ENCODE measurements at regions not wholly inside any gene's neighbourhood (a gene's known extent, or its start where the extent isn't known, plus 50 kb on each side); places are given as distances from the start of the nearest gene placed in this dataset.

- H4K8ac ChIP-seq (ENCODE audit: low read depth in 2 of 2, low read length in 2 of 2), result no peak overlapping the region
- H3K9ac ChIP-seq (ENCODE audit: low read depth, low read length), result no peak overlapping the region
- ATAC-seq (ENCODE audit: low read depth) (no peak), DNase-seq (no peak)
- no peak overlapping the region for H3K27ac ChIP-seq (ENCODE audit: insufficient read depth, low read length)
- H2BK20ac ChIP-seq (ENCODE audit: low read depth, low read length), result no peak overlapping the region
- no peaks in the 10 kb centered on the region for H3K4me1 ChIP-seq (ENCODE audit: control insufficient read depth, insufficient read depth, low read length)
- in situ Hi-C loops (cut with MboI; ENCODE audit: low sequenced_read_pairs) (no loop called here), intact Hi-C loops (cut with micrococcal nuclease) (no loop called here), dilution Hi-C loops (cut with HindIII; ENCODE audit: low sequenced_read_pairs, unreplicated experiment) (no loop called here)
- H3K14ac ChIP-seq (replicated peaks; ENCODE audit: low read depth, low read length), result no peak overlapping the region
- H3K9me1 ChIP-seq (ENCODE audit: insufficient read depth, low read length), result no peaks in the 10 kb centered on the region
- no TSS peak for BruUV-seq (replicated peaks)
- no peak overlapping the region for H3K56ac ChIP-seq (ENCODE audit: extremely low read depth, insufficient read depth, low read length)
- H2AK5ac ChIP-seq (ENCODE audit: low read depth, low read length), result no peak overlapping the region
- no peak overlapping the region for H3K23ac ChIP-seq (ENCODE audit: low read depth, low read length)
- no peak overlapping the region for H2BK5ac ChIP-seq (ENCODE audit: low read depth, low read length, poor library complexity, severe bottlenecking)
- H3K79me1 ChIP-seq (ENCODE audit: low read depth in 1 of 2, low read length in 2 of 2), result no peaks in the 10 kb centered on the region
- POLR2A ChIA-PET (ENCODE audit: unreplicated experiment), result no interaction called here
- H4K20me1 ChIP-seq (ENCODE audit: insufficient read depth, low read length), result no peaks in the 10 kb centered on the region
- no peak overlapping the region for H4K91ac ChIP-seq (ENCODE audit: insufficient read depth, low read depth, low read length)
- CTCF ChIA-PET, result no interaction called here
- H2BK120ac ChIP-seq (ENCODE audit: low read depth, low read length), result no peak overlapping the region
- no peak overlapping the region for H3K4ac ChIP-seq (ENCODE audit: low read depth, low read length)
- no peak overlapping the region for H4K5ac ChIP-seq (ENCODE audit: low read depth, low read length)
- WGBS, 2 experiments (ENCODE audit: extremely low coverage in 2 of 2, insufficient read length in 1 of 2), result 62% methylated on average over 2 of the region's 4 CpGs; no CpG with 5 or more reads in 1 of the 2 experiments
- H3K18ac ChIP-seq (ENCODE audit: low read depth, low read length), result no peak overlapping the region
- no peak overlapping the region for H2AK9ac ChIP-seq (replicated peaks; ENCODE audit: low read depth, low read length, poor library complexity)
- no peak overlapping the region for H3K4me2 ChIP-seq (ENCODE audit: low read depth, low read length)
- H2AFZ ChIP-seq (replicated peaks; ENCODE audit: low read length, poor library complexity), result no peak overlapping the region
- H2BK15ac ChIP-seq (ENCODE audit: low read depth, low read length), result no peak overlapping the region
- H3K9me3 ChIP-seq (ENCODE audit: control insufficient read depth, insufficient read depth, low read length), result no peaks in the 10 kb centered on the region
- TF ChIP-seq MAFK (IDR thresholded peaks at IDR 0.05; ENCODE audit: low read depth, low read length) (no peak), POLR2A (IDR thresholded peaks at IDR 0.05; ENCODE audit: low read depth, low read length) (no peak), RCOR1 (IDR thresholded peaks at IDR 0.05; ENCODE audit: insufficient replicate concordance, low read length) (no peak), ELK1 (IDR thresholded peaks at IDR 0.05; ENCODE audit: borderline replicate concordance, low read depth, low read length) (no peak), BHLHE40 (IDR thresholded peaks at IDR 0.05; ENCODE audit: low read depth, low read length) (no peak), RAD21 (IDR thresholded peaks at IDR 0.05; ENCODE audit: low read length) (no peak), CTCF (conservative IDR thresholded peaks at IDR 0.05; ENCODE audit: low read depth, low read length) (no peak), USF2 (IDR thresholded peaks at IDR 0.05; ENCODE audit: low read depth, low read length) (no peak), NFE2L2 (IDR thresholded peaks at IDR 0.05; ENCODE audit: low read depth, low read length) (no peak), CHD1 (IDR thresholded peaks at IDR 0.05; ENCODE audit: low read depth, low read length) (no peak), RFX5 (IDR thresholded peaks at IDR 0.05; ENCODE audit: low read depth, low read length) (no peak), SMC3 (IDR thresholded peaks at IDR 0.05; ENCODE audit: low read depth, low read length) (no peak)
- H3K36me3 ChIP-seq (ENCODE audit: control insufficient read depth, insufficient read depth, low read length), result no peaks in the 10 kb centered on the region
- no peak overlapping the region for H3K4me3 ChIP-seq (ENCODE audit: insufficient read depth, low read depth, low read length)
- no peaks in the 10 kb centered on the region for H3K27me3 ChIP-seq (ENCODE audit: control insufficient read depth, insufficient read depth, low read length)
Measured at GRCh38 chr13:94933230-94933751, 220.9 kb upstream of the SOX21 start.
